ENCODE measurements at regions not wholly inside any gene's neighbourhood (a gene's known extent, or its start where the extent isn't known, plus 50 kb on each side); places are given as distances from the start of the nearest gene placed in this dataset.

DNA sequence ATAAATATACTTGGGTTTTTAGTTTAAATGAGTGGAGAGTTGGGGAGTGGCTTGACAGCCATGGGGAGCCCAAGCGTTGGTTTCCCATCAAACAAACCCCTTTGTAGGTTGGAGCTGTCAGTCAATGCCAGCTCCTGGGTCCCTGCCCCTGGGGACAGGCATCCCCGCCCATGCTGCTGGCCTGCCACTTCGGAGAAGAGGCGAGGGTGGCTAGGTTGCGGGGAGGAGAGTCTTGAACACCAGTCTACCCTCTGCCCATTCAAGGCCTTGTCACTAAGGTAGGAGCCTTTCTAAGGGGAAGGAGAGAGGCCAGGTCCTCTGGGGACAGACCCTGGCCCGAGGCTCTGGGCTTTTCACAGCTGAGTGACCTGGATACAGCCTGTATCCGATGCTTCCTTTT lies 211.9 kb upstream of the CADM1 start:
- TF ChIP-seq, protein P1, sequence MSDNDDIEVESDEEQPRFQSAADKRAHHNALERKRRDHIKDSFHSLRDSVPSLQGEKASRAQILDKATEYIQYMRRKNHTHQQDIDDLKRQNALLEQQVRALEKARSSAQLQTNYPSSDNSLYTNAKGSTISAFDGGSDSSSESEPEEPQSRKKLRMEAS (IDR thresholded peaks at IDR 0.05): no peak
- TF ChIP-seq CREB1 (IDR thresholded peaks at IDR 0.05; ENCODE audit: low read depth) (no peak), NFIC (IDR thresholded peaks at IDR 0.05) (no peak), EGR1 (IDR thresholded peaks at IDR 0.05) (no peak), TEAD4 (IDR thresholded peaks at IDR 0.05) (no peak), EP300 (IDR thresholded peaks at IDR 0.05; ENCODE audit: borderline replicate concordance) (no peak), CEBPB (IDR thresholded peaks at IDR 0.05) (no peak), RAD21 (IDR thresholded peaks at IDR 0.05; ENCODE audit: low read depth) (no peak)
- TF ChIP-seq, protein P2, sequence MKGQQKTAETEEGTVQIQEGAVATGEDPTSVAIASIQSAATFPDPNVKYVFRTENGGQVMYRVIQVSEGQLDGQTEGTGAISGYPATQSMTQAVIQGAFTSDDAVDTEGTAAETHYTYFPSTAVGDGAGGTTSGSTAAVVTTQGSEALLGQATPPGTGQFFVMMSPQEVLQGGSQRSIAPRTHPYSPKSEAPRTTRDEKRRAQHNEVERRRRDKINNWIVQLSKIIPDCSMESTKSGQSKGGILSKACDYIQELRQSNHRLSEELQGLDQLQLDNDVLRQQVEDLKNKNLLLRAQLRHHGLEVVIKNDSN (IDR thresholded peaks at IDR 0.05): no peak

DNA sequence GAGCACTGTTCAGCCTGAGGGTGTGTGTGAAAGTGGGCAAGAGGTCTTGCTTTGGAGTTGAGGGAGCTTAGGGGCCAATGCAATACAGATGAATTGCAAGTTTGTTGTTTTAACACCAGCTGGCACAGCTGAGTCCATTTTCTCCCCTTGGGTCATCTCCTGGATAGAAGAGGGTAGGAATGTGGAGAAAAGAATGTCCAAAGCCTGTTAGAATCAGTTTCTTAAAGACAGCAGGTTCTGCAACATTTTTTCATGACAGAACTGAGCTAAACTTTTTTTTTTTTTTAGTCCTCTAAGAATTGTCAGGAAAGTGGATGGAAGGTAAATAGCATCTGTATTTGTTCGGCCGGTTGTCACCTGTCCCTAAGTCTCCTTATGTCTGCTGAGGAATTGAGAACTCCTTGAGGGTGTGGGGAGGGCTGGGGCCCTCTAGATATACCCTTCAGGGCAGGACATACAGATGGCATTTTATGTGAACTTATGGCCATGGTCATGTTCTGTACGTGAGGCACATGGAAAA lies 211.1 kb upstream of the CADM1 start:
- no peak for TF ChIP-seq YY1 (IDR thresholded peaks at IDR 0.05; ENCODE audit: low read depth)
- no peak for TF ChIP-seq NFIC (IDR thresholded peaks at IDR 0.05)
- TF ChIP-seq TCF12 (IDR thresholded peaks at IDR 0.05; ENCODE audit: low read depth): no peak
- TF ChIP-seq ZBTB7A (IDR thresholded peaks at IDR 0.05; ENCODE audit: low read depth): no peak
- TF ChIP-seq, protein P2 (IDR thresholded peaks at IDR 0.05): no peak

DNA sequence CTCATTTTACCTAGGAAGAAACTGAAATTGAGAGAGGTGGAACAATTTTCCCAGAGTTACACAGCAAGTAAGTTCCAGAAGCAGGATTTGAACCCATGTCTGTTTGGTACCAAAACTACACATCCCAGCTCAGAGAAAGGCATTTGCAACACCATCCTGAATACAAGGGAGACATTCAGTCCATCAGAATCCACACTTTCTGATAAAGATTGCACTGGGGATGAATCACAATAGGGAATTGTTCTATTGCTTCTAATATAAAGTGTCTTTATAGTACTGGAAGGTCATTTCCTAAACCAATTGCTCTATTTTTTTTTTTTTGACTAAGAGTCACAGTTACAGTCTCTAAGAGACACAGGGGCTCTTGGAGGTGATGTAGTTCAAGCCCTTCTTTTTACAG lies 208.1 kb upstream of the CADM1 start:
- TF ChIP-seq EGR1 (IDR thresholded peaks at IDR 0.05): no peak
- TF ChIP-seq RAD21 (IDR thresholded peaks at IDR 0.05; ENCODE audit: low read depth): no peak
- TF ChIP-seq TAF1 (IDR thresholded peaks at IDR 0.05; ENCODE audit: low read depth): no peak
- no peak for TF ChIP-seq CREB1 (IDR thresholded peaks at IDR 0.05; ENCODE audit: low read depth)
- TF ChIP-seq TCF12 (IDR thresholded peaks at IDR 0.05; ENCODE audit: low read depth): no peak
- TF ChIP-seq, protein P3, sequence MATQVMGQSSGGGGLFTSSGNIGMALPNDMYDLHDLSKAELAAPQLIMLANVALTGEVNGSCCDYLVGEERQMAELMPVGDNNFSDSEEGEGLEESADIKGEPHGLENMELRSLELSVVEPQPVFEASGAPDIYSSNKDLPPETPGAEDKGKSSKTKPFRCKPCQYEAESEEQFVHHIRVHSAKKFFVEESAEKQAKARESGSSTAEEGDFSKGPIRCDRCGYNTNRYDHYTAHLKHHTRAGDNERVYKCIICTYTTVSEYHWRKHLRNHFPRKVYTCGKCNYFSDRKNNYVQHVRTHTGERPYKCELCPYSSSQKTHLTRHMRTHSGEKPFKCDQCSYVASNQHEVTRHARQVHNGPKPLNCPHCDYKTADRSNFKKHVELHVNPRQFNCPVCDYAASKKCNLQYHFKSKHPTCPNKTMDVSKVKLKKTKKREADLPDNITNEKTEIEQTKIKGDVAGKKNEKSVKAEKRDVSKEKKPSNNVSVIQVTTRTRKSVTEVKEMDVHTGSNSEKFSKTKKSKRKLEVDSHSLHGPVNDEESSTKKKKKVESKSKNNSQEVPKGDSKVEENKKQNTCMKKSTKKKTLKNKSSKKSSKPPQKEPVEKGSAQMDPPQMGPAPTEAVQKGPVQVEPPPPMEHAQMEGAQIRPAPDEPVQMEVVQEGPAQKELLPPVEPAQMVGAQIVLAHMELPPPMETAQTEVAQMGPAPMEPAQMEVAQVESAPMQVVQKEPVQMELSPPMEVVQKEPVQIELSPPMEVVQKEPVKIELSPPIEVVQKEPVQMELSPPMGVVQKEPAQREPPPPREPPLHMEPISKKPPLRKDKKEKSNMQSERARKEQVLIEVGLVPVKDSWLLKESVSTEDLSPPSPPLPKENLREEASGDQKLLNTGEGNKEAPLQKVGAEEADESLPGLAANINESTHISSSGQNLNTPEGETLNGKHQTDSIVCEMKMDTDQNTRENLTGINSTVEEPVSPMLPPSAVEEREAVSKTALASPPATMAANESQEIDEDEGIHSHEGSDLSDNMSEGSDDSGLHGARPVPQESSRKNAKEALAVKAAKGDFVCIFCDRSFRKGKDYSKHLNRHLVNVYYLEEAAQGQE (IDR thresholded peaks at IDR 0.05; ENCODE audit: low read depth): no peak
- no peak for TF ChIP-seq CEBPB (IDR thresholded peaks at IDR 0.05)
- TF ChIP-seq FOXM1 (IDR thresholded peaks at IDR 0.05; ENCODE audit: borderline replicate concordance, low read depth): no peak
- TF ChIP-seq YY1 (IDR thresholded peaks at IDR 0.05; ENCODE audit: low read depth): no peak
- TF ChIP-seq EP300 (IDR thresholded peaks at IDR 0.05; ENCODE audit: borderline replicate concordance): no peak
- TF ChIP-seq ZBTB7A (IDR thresholded peaks at IDR 0.05; ENCODE audit: low read depth): no peak
- TF ChIP-seq, protein P2 (IDR thresholded peaks at IDR 0.05): no peak
- TF ChIP-seq TEAD4 (IDR thresholded peaks at IDR 0.05): no peak
- no peak for TF ChIP-seq NFIC (IDR thresholded peaks at IDR 0.05)

DNA sequence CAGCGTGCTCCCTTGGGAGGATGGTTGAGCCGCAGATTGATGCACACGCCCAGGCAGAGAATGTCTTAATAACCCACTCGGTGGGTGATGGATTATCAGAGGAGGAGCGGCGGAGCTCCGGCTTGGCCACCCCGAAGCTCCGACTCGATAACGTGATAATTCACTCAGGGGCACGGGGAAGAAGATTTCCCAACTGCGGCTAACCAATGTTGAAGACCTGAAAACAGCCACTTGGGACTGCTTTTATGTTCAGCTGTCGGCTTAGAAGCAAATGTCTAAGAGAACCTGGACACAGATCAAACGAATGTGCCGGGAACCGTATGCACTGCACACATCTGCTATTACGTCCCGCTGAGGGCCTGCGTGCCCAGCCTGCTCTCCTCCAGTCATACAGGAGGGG lies 206.8 kb upstream of the CADM1 start:
- TF ChIP-seq ZBTB7A (IDR thresholded peaks at IDR 0.05; ENCODE audit: low read depth): no peak
- no peak for TF ChIP-seq CREB1 (IDR thresholded peaks at IDR 0.05; ENCODE audit: low read depth)
- TF ChIP-seq EGR1 (IDR thresholded peaks at IDR 0.05): no peak
- TF ChIP-seq FOXM1 (IDR thresholded peaks at IDR 0.05; ENCODE audit: borderline replicate concordance, low read depth): no peak
- TF ChIP-seq TEAD4 (IDR thresholded peaks at IDR 0.05): no peak
- TF ChIP-seq EP300 (IDR thresholded peaks at IDR 0.05; ENCODE audit: borderline replicate concordance): no peak

DNA sequence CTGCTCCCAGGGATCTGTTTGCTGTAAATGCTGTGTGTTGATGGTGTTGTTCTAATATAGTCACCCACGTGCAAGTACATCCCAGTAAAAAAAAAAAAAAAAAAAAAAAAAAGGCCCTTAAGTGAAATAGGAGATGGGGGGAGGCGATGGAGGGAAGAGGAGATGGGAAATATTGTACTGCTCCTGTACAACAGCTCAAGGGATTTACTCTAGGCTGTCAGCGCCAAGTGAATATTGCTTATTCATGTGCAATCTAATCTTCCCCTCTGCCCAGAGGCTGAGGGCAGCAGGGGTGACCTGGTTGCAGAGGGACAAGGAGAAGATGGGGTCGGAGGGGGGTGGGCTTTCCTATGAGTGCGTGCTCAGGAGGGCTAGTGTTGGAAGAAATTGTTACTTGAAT lies 206.2 kb upstream of the CADM1 start:
- no peak for TF ChIP-seq FOXM1 (IDR thresholded peaks at IDR 0.05; ENCODE audit: borderline replicate concordance, low read depth)
- TF ChIP-seq, protein P1 (IDR thresholded peaks at IDR 0.05): no peak
- no peak for TF ChIP-seq EP300 (IDR thresholded peaks at IDR 0.05; ENCODE audit: borderline replicate concordance)
- TF ChIP-seq RAD21 (IDR thresholded peaks at IDR 0.05; ENCODE audit: low read depth): no peak
- TF ChIP-seq, protein P3 (IDR thresholded peaks at IDR 0.05; ENCODE audit: low read depth): no peak
- TF ChIP-seq EGR1 (IDR thresholded peaks at IDR 0.05): no peak
- TF ChIP-seq TCF12 (IDR thresholded peaks at IDR 0.05; ENCODE audit: low read depth): no peak
- no peak for TF ChIP-seq CREB1 (IDR thresholded peaks at IDR 0.05; ENCODE audit: low read depth)
- TF ChIP-seq YY1 (IDR thresholded peaks at IDR 0.05; ENCODE audit: low read depth): no peak
- no peak for TF ChIP-seq ZBTB7A (IDR thresholded peaks at IDR 0.05; ENCODE audit: low read depth)
- no peak for TF ChIP-seq TAF1 (IDR thresholded peaks at IDR 0.05; ENCODE audit: low read depth)
- no peak for TF ChIP-seq TEAD4 (IDR thresholded peaks at IDR 0.05)
- TF ChIP-seq CEBPB (IDR thresholded peaks at IDR 0.05): no peak

DNA sequence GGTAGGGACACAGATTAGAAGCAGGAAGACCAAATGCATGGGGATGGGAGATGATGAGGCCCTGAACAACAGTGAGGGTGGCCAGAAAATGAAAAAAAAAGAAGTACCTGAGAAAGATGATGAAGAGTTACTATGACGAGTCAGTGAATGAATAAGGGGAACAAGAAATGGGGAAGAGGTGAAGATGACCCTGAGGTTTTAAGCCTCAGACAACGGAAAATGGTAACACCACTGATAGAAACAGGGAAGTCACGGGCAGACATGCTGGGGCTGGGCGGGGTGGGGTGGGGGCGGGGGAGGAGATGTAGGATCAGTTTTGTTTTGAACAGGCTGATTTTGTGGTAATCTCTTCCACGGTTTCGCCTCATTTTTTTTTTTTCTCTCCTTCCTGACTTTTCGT lies 205.1 kb upstream of the CADM1 start:
- TF ChIP-seq TCF12 (IDR thresholded peaks at IDR 0.05; ENCODE audit: low read depth): no peak
- no peak for TF ChIP-seq FOXM1 (IDR thresholded peaks at IDR 0.05; ENCODE audit: borderline replicate concordance, low read depth)
- TF ChIP-seq, protein P3 (IDR thresholded peaks at IDR 0.05; ENCODE audit: low read depth): no peak
- TF ChIP-seq TAF1 (IDR thresholded peaks at IDR 0.05; ENCODE audit: low read depth): no peak
- no peak for TF ChIP-seq CREB1 (IDR thresholded peaks at IDR 0.05; ENCODE audit: low read depth)
- no peak for TF ChIP-seq TEAD4 (IDR thresholded peaks at IDR 0.05)
- no peak for TF ChIP-seq YY1 (IDR thresholded peaks at IDR 0.05; ENCODE audit: low read depth)
- no peak for TF ChIP-seq RAD21 (IDR thresholded peaks at IDR 0.05; ENCODE audit: low read depth)
- TF ChIP-seq CEBPB (IDR thresholded peaks at IDR 0.05): no peak
- TF ChIP-seq EP300 (IDR thresholded peaks at IDR 0.05; ENCODE audit: borderline replicate concordance): no peak
- no peak for TF ChIP-seq EGR1 (IDR thresholded peaks at IDR 0.05)
- TF ChIP-seq, protein P2 (IDR thresholded peaks at IDR 0.05): no peak

Data from Ishikawa (cell line).